H9 (cell line): ENCODE measurements at regions not wholly inside any gene's neighbourhood (a gene's known extent, or its start where the extent isn't known, plus 50 kb on each side); places are given as distances from the start of the nearest gene placed in this dataset.
"Not testable (repeated sequence)": the region's sequence is repeated elsewhere in the genome, so short reads cannot be mapped to it uniquely, and the experiment has no call there.

Experiments used
- DNase-seq: peaks from one replicate; pipeline ENCODE4 v3.0.0-alpha.2; 2017
- H2AFZ ChIP-seq: one replicate; pipeline ENCODE4 v1.6.1; 2013; ENCODE audit warnings: mild to moderate bottlenecking, low read length, control low read depth, moderate library complexity
- H2AK5ac ChIP-seq: 2 replicates; pipeline ENCODE4 v1.6.1; 2013; ENCODE audit warnings: low read length, control low read depth, mixed read lengths; ENCODE audit not compliant: insufficient read length
- H2BK120ac ChIP-seq: one replicate; pipeline ENCODE4 v1.6.1; 2013; ENCODE audit warnings: low read depth, mild to moderate bottlenecking, low read length, control low read depth, inconsistent platforms; ENCODE audit not compliant: poor library complexity, severe bottlenecking
- H2BK12ac ChIP-seq: 2 replicates; pipeline ENCODE4 v1.6.1; 2013; ENCODE audit warnings: low read length, control low read depth, mixed read lengths, low read depth; ENCODE audit not compliant: insufficient read length
- H2BK15ac ChIP-seq: 2 replicates; pipeline ENCODE4 v1.6.1; 2013; ENCODE audit warnings: low read depth, low read length, control low read depth
- H2BK20ac ChIP-seq: one replicate; pipeline ENCODE4 v1.6.1; 2013; ENCODE audit warnings: low read depth, mild to moderate bottlenecking, low read length, control low read depth, inconsistent platforms; ENCODE audit not compliant: poor library complexity, severe bottlenecking
- H2BK5ac ChIP-seq: 2 replicates; pipeline ENCODE4 v1.6.1; 2013; ENCODE audit warnings: low read length, control low read depth, mixed read lengths; ENCODE audit not compliant: insufficient read length
- H3K14ac ChIP-seq: 2 replicates; pipeline ENCODE4 v1.6.1; 2013; ENCODE audit warnings: low read length, control low read depth; ENCODE audit not compliant: insufficient read depth
- H3K18ac ChIP-seq: 2 replicates; pipeline ENCODE4 v1.6.1; 2013; ENCODE audit warnings: low read depth, mild to moderate bottlenecking, mixed read lengths, low read length, control low read depth; ENCODE audit not compliant: insufficient read length
- H3K23ac ChIP-seq: 2 replicates; pipeline ENCODE4 v1.6.1; 2013; ENCODE audit warnings: low read length, control low read depth, mixed read lengths, low read depth; ENCODE audit not compliant: insufficient read length
- H3K23me2 ChIP-seq: 2 replicates; pipeline ENCODE4 v1.6.1; 2013; ENCODE audit warnings: low read depth, mild to moderate bottlenecking, mixed read lengths, low read length, control low read depth; ENCODE audit not compliant: insufficient read length, poor library complexity, severe bottlenecking
- H3K27ac ChIP-seq: 2 replicates; pipeline ENCODE4 v1.5.1; 2013; ENCODE audit warnings: low read length, control low read depth, mixed read lengths, low read depth; ENCODE audit not compliant: insufficient read length
- H3K27me3 ChIP-seq: 2 replicates; pipeline ENCODE4 v1.6.1; 2013; ENCODE audit warnings: low read length, control low read depth, inconsistent platforms; ENCODE audit not compliant: insufficient read depth
- H3K4ac ChIP-seq: 2 replicates; pipeline ENCODE4 v1.6.1; 2013; ENCODE audit warnings: low read depth, mild to moderate bottlenecking, control low read depth, inconsistent platforms, low read length, moderate library complexity
- H3K4me1 ChIP-seq: 2 replicates; pipeline ENCODE4 v1.6.1; 2013; ENCODE audit warnings: low read length, control low read depth, inconsistent platforms; ENCODE audit not compliant: insufficient read depth
- H3K4me2 ChIP-seq: 2 replicates; pipeline ENCODE4 v1.6.1; 2013; ENCODE audit warnings: low read length, control low read depth, mixed read lengths; ENCODE audit not compliant: insufficient read length, insufficient read depth
- H3K56ac ChIP-seq: 2 replicates; pipeline ENCODE4 v1.6.1; 2013; ENCODE audit warnings: low read depth, mild to moderate bottlenecking, mixed read lengths, low read length, control low read depth; ENCODE audit not compliant: insufficient read length
- H3K79me1 ChIP-seq: 2 replicates; pipeline ENCODE4 v1.6.1; 2013; ENCODE audit warnings: low read depth, mild to moderate bottlenecking, moderate library complexity, low read length, control low read depth, inconsistent platforms; ENCODE audit not compliant: insufficient read depth, poor library complexity, severe bottlenecking
- H3K79me2 ChIP-seq: 2 replicates; pipeline ENCODE4 v1.6.1; 2013; ENCODE audit warnings: low read length, control low read depth, inconsistent platforms; ENCODE audit not compliant: insufficient read depth
- H3K9ac ChIP-seq: 2 replicates; pipeline ENCODE4 v1.6.1; 2013; ENCODE audit warnings: low read length, control low read depth, mixed read lengths; ENCODE audit not compliant: insufficient read length; ENCODE audit errors: extremely low read depth
- H3K9me3 ChIP-seq: one replicate; pipeline ENCODE4 v1.6.1; 2013; ENCODE audit warnings: low read depth, low read length, inconsistent platforms; ENCODE audit not compliant: control insufficient read depth
- H3T11ph ChIP-seq: one replicate; pipeline ENCODE4 v1.6.1; 2013; ENCODE audit warnings: mild to moderate bottlenecking, low read length, control low read depth, inconsistent platforms
- H4K20me1 ChIP-seq: one replicate; pipeline ENCODE4 v1.6.1; 2013; ENCODE audit not compliant: control insufficient read depth, insufficient read length, insufficient read depth
- H4K5ac ChIP-seq: 2 replicates; pipeline ENCODE4 v1.6.1; 2013; ENCODE audit warnings: low read depth, mild to moderate bottlenecking, mixed read lengths, low read length, control low read depth; ENCODE audit not compliant: insufficient read length
- H4K8ac ChIP-seq: replicated peaks from 2 replicates; pipeline ENCODE4 v1.6.1; 2013; ENCODE audit warnings: low read length, control low read depth, mixed read lengths, low read depth; ENCODE audit not compliant: insufficient read length
- H4K91ac ChIP-seq: 2 replicates; pipeline ENCODE4 v1.6.1; 2013; ENCODE audit warnings: low read depth, mild to moderate bottlenecking, moderate library complexity, mixed read lengths, low read length, control low read depth; ENCODE audit not compliant: insufficient read length
- H3K27ac Mint-ChIP-seq, 3 experiments: 2 replicates in 2 of 3; 3 replicates in 1 of 3; pipeline ENCODE4 v1.8.0; 2020 to 2021; ENCODE audit warnings: mixed read lengths in 3 of 3, mild to moderate bottlenecking in 1 of 3, moderate library complexity in 1 of 3
- H3K27me3 Mint-ChIP-seq: 2 replicates; pipeline ENCODE4 v1.8.0; 2021; ENCODE audit warnings: low read depth, mild to moderate bottlenecking, moderate library complexity, mixed read lengths
- H3K36me3 Mint-ChIP-seq, 3 experiments: 2 replicates in 2 of 3; 3 replicates in 1 of 3; pipeline ENCODE4 v1.8.0; 2020 to 2021; ENCODE audit warnings: low read depth in 3 of 3, mixed read lengths in 3 of 3; ENCODE audit not compliant: insufficient read depth in 1 of 3
- H3K4me1 Mint-ChIP-seq, 2 experiments: 2 replicates each; pipeline ENCODE4 v1.8.0; 2020; ENCODE audit warnings: mixed read lengths in 2 of 2
- H3K4me3 Mint-ChIP-seq, 2 experiments: 2 replicates in 1 of 2; 3 replicates in 1 of 2; pipeline ENCODE4 v1.8.0; 2020 to 2021; ENCODE audit warnings: mild to moderate bottlenecking in 2 of 2, mixed read lengths in 2 of 2, moderate library complexity in 1 of 2
- H3K9me3 Mint-ChIP-seq, 2 experiments: 2 replicates in 1 of 2; 3 replicates in 1 of 2; pipeline ENCODE4 v1.8.0; 2020; ENCODE audit warnings: mild to moderate bottlenecking in 2 of 2, mixed read lengths in 2 of 2, moderate library complexity in 1 of 2
- WGBS: extraction: QIAGEN DNeasy Blood & Tissue Kit; methylation state at CpG from one replicate; pipeline ENCODE4 v1.1.7; 2013; ENCODE audit warnings: missing lambda C conversion rate, low lambda C conversion rate, mixed read lengths; ENCODE audit not compliant: insufficient read length; ENCODE audit errors: extremely low coverage; 5-methylcytosine and 5-hydroxymethylcytosine counted together

GRCh38 chr16:21379645-21380044 is 101.6 kb upstream of the CRYM start:
- H3K27me3 Mint-ChIP-seq, H3K4ac ChIP-seq, H3K18ac ChIP-seq, H3T11ph ChIP-seq, H4K20me1 ChIP-seq, H3K9me3 ChIP-seq, H3K4me3 Mint-ChIP-seq, H3K23ac ChIP-seq, H2AFZ ChIP-seq, H3K4me1 ChIP-seq, H3K9me3 Mint-ChIP-seq, H3K4me2 ChIP-seq, H2BK5ac ChIP-seq, H3K79me1 ChIP-seq, H3K27me3 ChIP-seq, H2AK5ac ChIP-seq, H3K14ac ChIP-seq, H3K23me2 ChIP-seq, H3K27ac Mint-ChIP-seq, H4K5ac ChIP-seq, DNase-seq, H3K4me1 Mint-ChIP-seq, H2BK15ac ChIP-seq, H3K27ac ChIP-seq, H2BK120ac ChIP-seq, H3K79me2 ChIP-seq, H4K91ac ChIP-seq, H2BK20ac ChIP-seq, H3K9ac ChIP-seq, H2BK12ac ChIP-seq, H3K36me3 Mint-ChIP-seq, H3K56ac ChIP-seq, H4K8ac ChIP-seq: not testable (repeated sequence)
- WGBS, result no CpG with 5 or more reads among the region's 5 CpGs

- peaks cover 9 to 12% of the 10 kb centered on the region in 2 experiments for H3K4me1 Mint-ChIP-seq
- no CpG with 5 or more reads among the region's 22 CpGs for WGBS
Observed at GRCh38 chr16:21376196-21376899, 98.3 kb upstream of the CRYM start.

More at GRCh38 chr16:21376196-21376899, 98.3 kb upstream of the CRYM start:
- not testable (repeated sequence) for H3K23ac ChIP-seq, H3K79me2 ChIP-seq, H4K5ac ChIP-seq, H3K27ac ChIP-seq, H2BK12ac ChIP-seq, H3K4me3 Mint-ChIP-seq, H4K91ac ChIP-seq, H2BK15ac ChIP-seq, H3K14ac ChIP-seq, H3T11ph ChIP-seq, H2BK120ac ChIP-seq, H4K20me1 ChIP-seq, H3K36me3 Mint-ChIP-seq, H3K4ac ChIP-seq, H2AFZ ChIP-seq, H3K4me1 ChIP-seq, H2AK5ac ChIP-seq, DNase-seq, H3K79me1 ChIP-seq, H3K9ac ChIP-seq, H3K27me3 ChIP-seq, H2BK20ac ChIP-seq, H3K56ac ChIP-seq, H2BK5ac ChIP-seq, H3K4me2 ChIP-seq, H3K9me3 Mint-ChIP-seq, H3K9me3 ChIP-seq, H3K23me2 ChIP-seq, H3K18ac ChIP-seq, H4K8ac ChIP-seq, H3K27ac Mint-ChIP-seq, H3K27me3 Mint-ChIP-seq
